GM12878 (cell line): ENCODE measurements at regions not wholly inside any gene's neighbourhood (a gene's known extent, or its start where the extent isn't known, plus 50 kb on each side); places are given as distances from the start of the nearest gene placed in this dataset.

Experiments used
- BHLHE40 ChIP-seq, 2 experiments: fragments of 450-650 bp in 1 of 2; IDR thresholded peaks; 2 replicates each; pipeline ENCODE4 v1.6.1; 2011 to 2017; ENCODE audit warnings: low read depth in 2 of 2, borderline replicate concordance in 1 of 2, improper control_type of control experiment in 1 of 2, low read length in 1 of 2, mild to moderate bottlenecking in 1 of 2
- BRCA1 ChIP-seq: IDR thresholded peaks from 2 replicates; pipeline ENCODE4 v1.6.1; 2011; ENCODE audit warnings: low read depth, low read length, improper control_type of control experiment
- CREB1 ChIP-seq: IDR thresholded peaks from 2 replicates; pipeline ENCODE4 v1.6.1; 2012; ENCODE audit warnings: low read depth, mild to moderate bottlenecking, inconsistent platforms
- ESRRA ChIP-seq: IDR thresholded peaks from 2 replicates; pipeline ENCODE4 v1.6.1; 2012; ENCODE audit warnings: mild to moderate bottlenecking, low read length, improper control_type of control experiment
- POLR2A ChIP-seq: IDR thresholded peaks from 2 replicates; pipeline ENCODE4 v1.6.1; 2011; ENCODE audit warnings: low read depth, mild to moderate bottlenecking, low read length
- SREBF2 ChIP-seq: IDR thresholded peaks from 2 replicates; pipeline ENCODE4 v1.6.1; 2012; ENCODE audit warnings: mild to moderate bottlenecking, low read length
- TAF1 ChIP-seq: IDR thresholded peaks from 2 replicates; pipeline ENCODE4 v1.6.1; 2011; ENCODE audit warnings: mild to moderate bottlenecking, low read depth, low read length, borderline replicate concordance
- TF ChIP-seq, protein P1 (sequence below), 3 experiments: IDR thresholded peaks in 2 of 3; conservative IDR thresholded peaks in 1 of 3; 2 replicates each; pipeline ENCODE4 v1.5.1; 2011; ENCODE audit warnings: low read depth in 3 of 3, low read length in 3 of 3, mild to moderate bottlenecking in 3 of 3, control low read depth in 2 of 3, moderate library complexity in 2 of 3, inconsistent platforms in 1 of 3, mixed read lengths in 1 of 3; ENCODE audit not compliant: control insufficient read depth in 2 of 3, insufficient read depth in 1 of 3; ENCODE audit errors: extremely low read depth in 1 of 3

DNA sequence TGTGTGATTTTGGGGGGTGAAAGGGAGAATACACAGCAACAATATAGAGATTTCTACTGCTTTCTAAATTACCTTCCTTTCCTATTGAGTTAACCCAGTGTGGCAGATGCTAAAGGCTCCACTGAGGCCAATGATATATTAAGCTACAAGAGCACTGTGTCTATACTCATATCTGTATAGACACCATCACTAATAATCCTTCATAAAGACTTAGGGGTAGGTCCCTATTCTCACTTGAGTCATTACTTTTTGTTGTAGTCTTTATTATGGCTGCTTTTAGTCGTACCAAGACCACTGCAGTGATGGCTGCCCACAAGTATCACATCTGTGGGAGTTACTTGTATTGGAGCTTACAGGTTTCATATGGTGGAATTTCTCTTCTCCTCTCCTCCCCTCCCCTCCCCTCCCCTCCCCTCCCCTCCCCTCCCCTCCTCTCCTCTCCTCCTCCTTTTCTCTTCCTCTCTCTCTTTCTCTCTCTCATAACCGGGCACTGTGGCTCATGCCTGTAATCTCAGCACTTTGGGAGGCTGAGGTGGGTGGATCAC lies 637.6 kb downstream of the ADCYAP1 start:
- TF ChIP-seq BRCA1 (no peak), CREB1 (no peak), SREBF2 (no peak), BHLHE40 (IDR thresholded peaks at IDR 0.05; ENCODE audit: borderline replicate concordance in 1 of 2, low read depth in 2 of 2, low read length in 1 of 2) (no peak), POLR2A (no peak), TAF1 (no peak), ESRRA (no peak)
- TF ChIP-seq, protein P1, sequence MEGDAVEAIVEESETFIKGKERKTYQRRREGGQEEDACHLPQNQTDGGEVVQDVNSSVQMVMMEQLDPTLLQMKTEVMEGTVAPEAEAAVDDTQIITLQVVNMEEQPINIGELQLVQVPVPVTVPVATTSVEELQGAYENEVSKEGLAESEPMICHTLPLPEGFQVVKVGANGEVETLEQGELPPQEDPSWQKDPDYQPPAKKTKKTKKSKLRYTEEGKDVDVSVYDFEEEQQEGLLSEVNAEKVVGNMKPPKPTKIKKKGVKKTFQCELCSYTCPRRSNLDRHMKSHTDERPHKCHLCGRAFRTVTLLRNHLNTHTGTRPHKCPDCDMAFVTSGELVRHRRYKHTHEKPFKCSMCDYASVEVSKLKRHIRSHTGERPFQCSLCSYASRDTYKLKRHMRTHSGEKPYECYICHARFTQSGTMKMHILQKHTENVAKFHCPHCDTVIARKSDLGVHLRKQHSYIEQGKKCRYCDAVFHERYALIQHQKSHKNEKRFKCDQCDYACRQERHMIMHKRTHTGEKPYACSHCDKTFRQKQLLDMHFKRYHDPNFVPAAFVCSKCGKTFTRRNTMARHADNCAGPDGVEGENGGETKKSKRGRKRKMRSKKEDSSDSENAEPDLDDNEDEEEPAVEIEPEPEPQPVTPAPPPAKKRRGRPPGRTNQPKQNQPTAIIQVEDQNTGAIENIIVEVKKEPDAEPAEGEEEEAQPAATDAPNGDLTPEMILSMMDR (IDR thresholded peaks at IDR 0.05 in 2 of 3, conservative IDR thresholded peaks at IDR 0.05 in 1 of 3; ENCODE audit: control insufficient read depth in 2 of 3, extremely low read depth in 1 of 3, insufficient read depth in 1 of 3, low read depth in 3 of 3, low read length in 3 of 3): no peak
